ENCODE measurements at regions not wholly inside any gene's neighbourhood (a gene's known extent, or its start where the extent isn't known, plus 50 kb on each side); places are given as distances from the start of the nearest gene placed in this dataset.

DNA sequence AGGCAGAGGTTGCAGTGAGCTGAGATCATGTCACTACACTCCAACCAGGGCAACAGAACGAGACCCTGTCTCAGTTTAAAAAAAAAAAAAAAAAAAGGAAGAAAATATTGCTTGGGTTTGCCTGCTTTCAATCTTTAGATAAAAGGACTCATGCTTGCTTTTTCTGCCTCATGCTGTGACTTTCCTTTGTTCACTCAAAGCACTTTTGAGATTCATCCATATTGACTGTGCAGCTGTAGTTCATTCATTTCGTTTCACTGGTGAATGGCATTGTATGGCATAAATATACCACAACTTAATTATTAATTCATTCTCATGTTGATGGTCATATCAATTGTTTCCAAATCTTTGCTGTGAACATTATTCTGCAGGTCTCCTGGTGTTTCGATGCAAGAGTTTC lies 97.6 kb upstream of the NFE2L3 start:
- no peak overlapping the region for H3K4me3 ChIP-seq (ENCODE audit: low read length)
- no peak for DNase-seq (ENCODE audit: low read depth)
- TF ChIP-seq, protein P1, sequence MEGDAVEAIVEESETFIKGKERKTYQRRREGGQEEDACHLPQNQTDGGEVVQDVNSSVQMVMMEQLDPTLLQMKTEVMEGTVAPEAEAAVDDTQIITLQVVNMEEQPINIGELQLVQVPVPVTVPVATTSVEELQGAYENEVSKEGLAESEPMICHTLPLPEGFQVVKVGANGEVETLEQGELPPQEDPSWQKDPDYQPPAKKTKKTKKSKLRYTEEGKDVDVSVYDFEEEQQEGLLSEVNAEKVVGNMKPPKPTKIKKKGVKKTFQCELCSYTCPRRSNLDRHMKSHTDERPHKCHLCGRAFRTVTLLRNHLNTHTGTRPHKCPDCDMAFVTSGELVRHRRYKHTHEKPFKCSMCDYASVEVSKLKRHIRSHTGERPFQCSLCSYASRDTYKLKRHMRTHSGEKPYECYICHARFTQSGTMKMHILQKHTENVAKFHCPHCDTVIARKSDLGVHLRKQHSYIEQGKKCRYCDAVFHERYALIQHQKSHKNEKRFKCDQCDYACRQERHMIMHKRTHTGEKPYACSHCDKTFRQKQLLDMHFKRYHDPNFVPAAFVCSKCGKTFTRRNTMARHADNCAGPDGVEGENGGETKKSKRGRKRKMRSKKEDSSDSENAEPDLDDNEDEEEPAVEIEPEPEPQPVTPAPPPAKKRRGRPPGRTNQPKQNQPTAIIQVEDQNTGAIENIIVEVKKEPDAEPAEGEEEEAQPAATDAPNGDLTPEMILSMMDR (conservative IDR thresholded peaks at IDR 0.05; ENCODE audit: low read length), result no peak

DNA sequence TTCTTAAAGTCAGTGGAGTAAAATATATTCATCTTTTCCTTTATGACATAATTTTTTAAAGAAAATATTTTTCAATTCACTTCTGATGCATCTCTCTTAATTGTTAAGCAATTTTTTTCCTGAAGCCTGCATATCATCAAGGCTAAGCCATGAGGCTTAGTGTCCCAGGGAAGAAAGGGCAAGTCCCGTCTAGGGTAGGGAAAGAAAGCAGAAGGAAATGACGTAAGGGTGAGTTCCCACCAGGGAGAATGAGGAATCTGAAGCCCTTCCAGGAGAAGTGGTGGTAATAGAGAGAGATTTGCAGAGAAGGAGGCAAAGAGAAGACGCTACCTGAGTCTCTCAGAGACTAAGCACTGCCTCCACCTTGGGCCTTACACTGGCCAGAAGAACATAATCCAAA lies 96.8 kb upstream of the NFE2L3 start:
- TF ChIP-seq, protein P1 (conservative IDR thresholded peaks at IDR 0.05; ENCODE audit: low read length), result no peak
- no peak for DNase-seq (ENCODE audit: low read depth)
- H3K4me3 ChIP-seq (ENCODE audit: low read length), result no peak overlapping the region

DNA sequence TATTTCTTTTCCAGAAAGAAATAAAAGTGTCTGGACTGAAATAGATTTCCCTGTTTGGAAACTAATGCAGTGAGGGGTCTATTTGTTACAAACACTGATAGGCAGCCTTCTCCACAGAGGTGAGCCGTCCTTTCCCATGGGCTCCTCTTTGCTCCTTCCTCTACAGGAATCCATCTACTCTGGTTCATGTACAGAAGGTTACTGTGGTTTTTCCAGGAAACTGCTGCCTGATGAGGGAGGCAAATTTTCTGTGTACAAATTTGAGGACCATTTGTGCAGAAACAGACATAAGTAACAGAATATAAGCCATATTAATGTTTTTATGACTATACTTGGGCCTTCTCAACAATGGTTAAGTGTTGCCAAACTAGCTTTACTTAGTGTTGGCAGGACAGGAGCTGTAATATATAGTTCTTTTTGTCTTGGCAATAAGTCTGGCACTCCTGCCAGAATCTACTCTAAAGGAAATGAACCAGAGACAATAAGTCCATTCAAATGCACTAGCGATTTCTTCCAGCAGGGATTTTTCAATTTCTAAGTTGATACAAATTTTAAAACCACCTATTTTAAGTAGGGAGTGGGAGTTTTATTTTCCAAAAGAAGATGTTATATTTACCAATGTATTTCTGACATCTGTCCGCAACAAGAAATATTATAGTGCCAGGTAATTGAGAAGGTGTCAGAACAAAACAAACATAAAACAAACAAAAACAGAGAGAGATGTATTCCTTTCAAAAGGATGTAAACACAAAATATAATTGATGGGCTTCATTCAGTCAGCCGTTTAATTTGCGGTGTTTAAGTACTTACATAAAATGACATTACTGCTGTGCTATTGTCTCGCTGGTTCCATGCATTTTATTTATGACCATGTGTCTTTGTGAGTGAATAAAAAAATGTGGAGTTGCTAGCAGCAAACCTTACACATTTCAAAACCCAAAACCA lies 91.0 kb upstream of the NFE2L3 start:
- H3K4me3 ChIP-seq (ENCODE audit: low read length), result no peak overlapping the region
- no peak for DNase-seq (ENCODE audit: low read depth)
- TF ChIP-seq, protein P1 (conservative IDR thresholded peaks at IDR 0.05; ENCODE audit: low read length), result no peak

DNA sequence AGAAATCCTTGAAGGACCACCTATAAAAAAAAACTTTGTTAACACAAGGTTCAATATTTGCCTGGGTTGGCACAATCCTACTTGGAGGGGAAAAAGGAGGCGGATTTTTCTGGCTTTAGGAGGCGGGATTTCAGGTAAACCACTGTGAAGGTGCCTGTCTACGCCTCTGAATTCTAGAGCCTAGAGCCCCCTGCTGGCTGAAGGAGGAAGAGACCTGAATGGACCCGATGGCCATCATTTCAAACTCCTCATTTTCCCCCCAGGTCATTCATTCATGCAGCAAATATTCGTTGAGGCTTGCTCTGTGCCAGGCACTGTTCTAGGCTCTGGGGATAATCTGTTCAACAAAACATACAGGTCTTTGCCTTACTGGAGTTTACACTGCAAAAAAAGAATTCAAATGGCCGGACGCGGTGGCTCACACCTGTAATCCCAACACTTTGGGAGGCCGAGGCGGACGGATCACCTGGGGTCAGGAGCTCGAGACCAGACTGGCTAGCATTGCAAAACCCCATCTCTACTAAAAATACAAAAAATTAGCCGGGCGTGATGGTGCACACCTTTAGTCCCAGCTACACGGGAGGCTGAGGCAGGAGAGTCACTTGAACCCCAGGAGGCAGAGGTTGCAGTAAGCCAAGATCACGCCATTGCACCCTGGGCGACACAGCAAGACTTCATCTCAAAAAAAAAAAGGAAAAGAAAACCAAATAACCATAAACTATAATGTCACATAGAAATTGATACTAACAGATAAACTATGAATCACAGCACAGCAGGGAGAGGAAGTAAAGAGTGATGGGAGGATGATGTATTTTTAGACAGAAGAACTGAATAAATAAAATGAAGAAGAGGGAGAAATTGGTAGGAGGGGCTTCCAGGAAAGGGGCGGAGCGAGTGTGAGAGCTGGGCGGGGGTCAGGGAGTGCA lies 90.1 kb upstream of the NFE2L3 start:
- peak; percentile 26 for DNase-seq (ENCODE audit: low read depth)

GRCh38 chr7:26065652-26066051 lies 86.3 kb upstream of the NFE2L3 start:
- DNase-seq (ENCODE audit: low read depth), result no peak
- TF ChIP-seq, protein P1 (conservative IDR thresholded peaks at IDR 0.05; ENCODE audit: low read length), result no peak
- no peak overlapping the region for H3K4me3 ChIP-seq (ENCODE audit: low read length)

More for the DNA sequence above, 90.1 kb upstream of the NFE2L3 start:
- TF ChIP-seq, protein P1 (conservative IDR thresholded peaks at IDR 0.05; ENCODE audit: low read length), result peak; percentile 87
- H3K4me3 ChIP-seq (ENCODE audit: low read length), result no peak overlapping the region

DNA sequence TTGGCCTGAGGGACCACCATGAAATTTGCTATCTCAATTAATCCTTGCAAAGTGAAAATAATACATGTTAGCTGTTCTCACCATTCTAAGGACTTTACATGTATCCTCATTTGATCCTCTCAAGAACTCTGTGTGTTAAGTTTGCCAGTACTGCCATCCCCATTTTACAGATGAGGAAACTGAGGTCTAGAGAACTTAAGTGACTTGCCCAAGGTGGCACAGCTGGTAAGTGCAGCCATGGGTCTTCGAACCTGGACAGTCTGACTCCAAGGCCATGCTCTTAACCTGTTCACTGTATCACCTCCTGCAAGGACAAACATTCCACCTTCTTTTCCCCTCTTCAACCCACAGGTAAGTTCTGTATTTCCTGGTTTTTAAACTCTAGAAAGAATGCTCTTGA lies 85.3 kb upstream of the NFE2L3 start:
- DNase-seq (ENCODE audit: low read depth), result no peak
- TF ChIP-seq, protein P1 (conservative IDR thresholded peaks at IDR 0.05; ENCODE audit: low read length), result no peak
- H3K4me3 ChIP-seq (ENCODE audit: low read length), result no peak overlapping the region
